ENCODE measurements at regions not wholly inside any gene's neighbourhood (a gene's known extent, or its start where the extent isn't known, plus 50 kb on each side); places are given as distances from the start of the nearest gene placed in this dataset.

GRCh38 chr1:194228427-194228826 is 1042.0 kb upstream of the B3GALT2 start:
- no peaks in the 10 kb centered on the region for H3K4me1 ChIP-seq (ENCODE audit: control insufficient read depth in 1 of 2, low read depth in 2 of 2)
- H3K27me3 ChIP-seq (replicated peaks; ENCODE audit: insufficient read depth) = no peaks in the 10 kb centered on the region
- H3K9me3 ChIP-seq = no peaks in the 10 kb centered on the region
- TF ChIP-seq, protein P1, sequence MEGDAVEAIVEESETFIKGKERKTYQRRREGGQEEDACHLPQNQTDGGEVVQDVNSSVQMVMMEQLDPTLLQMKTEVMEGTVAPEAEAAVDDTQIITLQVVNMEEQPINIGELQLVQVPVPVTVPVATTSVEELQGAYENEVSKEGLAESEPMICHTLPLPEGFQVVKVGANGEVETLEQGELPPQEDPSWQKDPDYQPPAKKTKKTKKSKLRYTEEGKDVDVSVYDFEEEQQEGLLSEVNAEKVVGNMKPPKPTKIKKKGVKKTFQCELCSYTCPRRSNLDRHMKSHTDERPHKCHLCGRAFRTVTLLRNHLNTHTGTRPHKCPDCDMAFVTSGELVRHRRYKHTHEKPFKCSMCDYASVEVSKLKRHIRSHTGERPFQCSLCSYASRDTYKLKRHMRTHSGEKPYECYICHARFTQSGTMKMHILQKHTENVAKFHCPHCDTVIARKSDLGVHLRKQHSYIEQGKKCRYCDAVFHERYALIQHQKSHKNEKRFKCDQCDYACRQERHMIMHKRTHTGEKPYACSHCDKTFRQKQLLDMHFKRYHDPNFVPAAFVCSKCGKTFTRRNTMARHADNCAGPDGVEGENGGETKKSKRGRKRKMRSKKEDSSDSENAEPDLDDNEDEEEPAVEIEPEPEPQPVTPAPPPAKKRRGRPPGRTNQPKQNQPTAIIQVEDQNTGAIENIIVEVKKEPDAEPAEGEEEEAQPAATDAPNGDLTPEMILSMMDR (IDR thresholded peaks at IDR 0.05) = no peak
- no peak overlapping the region for H3K27ac ChIP-seq
- no peak overlapping the region for H3K4me3 ChIP-seq
- DNase-seq (ENCODE audit: low spot score) (no peak), ATAC-seq (ENCODE audit: insufficient number of reproducible peaks, low FRiP score, low read depth) (no peak)
- H3K36me3 ChIP-seq = no peaks in the 10 kb centered on the region

DNA sequence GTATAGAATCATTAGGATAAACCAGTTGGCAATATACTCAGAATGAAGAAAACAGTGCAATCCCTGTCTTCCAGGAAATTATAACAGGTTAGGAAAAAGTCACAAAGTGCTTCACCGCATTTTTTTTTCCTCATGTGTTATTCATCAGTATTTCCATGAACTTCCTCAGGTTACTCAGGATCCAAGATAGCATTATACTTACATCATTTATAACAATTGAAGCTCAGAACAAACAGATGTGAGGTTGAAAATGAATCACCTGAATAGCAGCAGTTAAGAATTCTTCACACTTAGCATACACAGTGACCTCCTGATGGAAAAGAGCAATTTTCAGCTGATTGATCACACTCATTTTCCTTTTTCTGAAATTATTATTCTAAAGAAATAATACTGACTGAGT is 1040.7 kb upstream of the B3GALT2 start:
- Histone ChIP-seq H3K27me3 (replicated peaks; ENCODE audit: insufficient read depth) (no peaks in the 10 kb centered on the region), H3K4me3 (no peak overlapping the region), H3K27ac (no peak overlapping the region), H3K36me3 (no peaks in the 10 kb centered on the region), H3K4me1 (ENCODE audit: control insufficient read depth in 1 of 2, low read depth in 2 of 2) (no peaks in the 10 kb centered on the region), H3K9me3 (no peaks in the 10 kb centered on the region)
- TF ChIP-seq, protein P1 (IDR thresholded peaks at IDR 0.05) = no peak
- DNase-seq (ENCODE audit: low spot score) (no peak), ATAC-seq (ENCODE audit: insufficient number of reproducible peaks, low FRiP score, low read depth) (no peak)

- DNase-seq (ENCODE audit: low spot score) (no peak), ATAC-seq (ENCODE audit: insufficient number of reproducible peaks, low FRiP score, low read depth) (no peak)
- H3K4me3 ChIP-seq = no peak overlapping the region
- H3K27me3 ChIP-seq (replicated peaks; ENCODE audit: insufficient read depth) = no peaks in the 10 kb centered on the region
- no peaks in the 10 kb centered on the region for H3K4me1 ChIP-seq (ENCODE audit: control insufficient read depth in 1 of 2, low read depth in 2 of 2)
- no peaks in the 10 kb centered on the region for H3K9me3 ChIP-seq
- TF ChIP-seq, protein P1 (IDR thresholded peaks at IDR 0.05) = no peak
- no peaks in the 10 kb centered on the region for H3K36me3 ChIP-seq
- no peak overlapping the region for H3K27ac ChIP-seq
These were observed 1039.4 kb upstream of the B3GALT2 start for GRCh38 chr1:194225821-194226220.

GRCh38 chr1:194223596-194223995 is 1037.2 kb upstream of the B3GALT2 start:
- H3K27me3 ChIP-seq (replicated peaks; ENCODE audit: insufficient read depth) = no peaks in the 10 kb centered on the region
- no peak overlapping the region for H3K4me3 ChIP-seq
- no peak for DNase-seq (ENCODE audit: low spot score)
- H3K9me3 ChIP-seq = no peaks in the 10 kb centered on the region
- no peaks in the 10 kb centered on the region for H3K36me3 ChIP-seq
- H3K27ac ChIP-seq = no peak overlapping the region
- TF ChIP-seq, protein P1 (IDR thresholded peaks at IDR 0.05) = no peak
- no peaks in the 10 kb centered on the region for H3K4me1 ChIP-seq (ENCODE audit: control insufficient read depth in 1 of 2, low read depth in 2 of 2)
- no peak for ATAC-seq (ENCODE audit: insufficient number of reproducible peaks, low FRiP score, low read depth)

DNA sequence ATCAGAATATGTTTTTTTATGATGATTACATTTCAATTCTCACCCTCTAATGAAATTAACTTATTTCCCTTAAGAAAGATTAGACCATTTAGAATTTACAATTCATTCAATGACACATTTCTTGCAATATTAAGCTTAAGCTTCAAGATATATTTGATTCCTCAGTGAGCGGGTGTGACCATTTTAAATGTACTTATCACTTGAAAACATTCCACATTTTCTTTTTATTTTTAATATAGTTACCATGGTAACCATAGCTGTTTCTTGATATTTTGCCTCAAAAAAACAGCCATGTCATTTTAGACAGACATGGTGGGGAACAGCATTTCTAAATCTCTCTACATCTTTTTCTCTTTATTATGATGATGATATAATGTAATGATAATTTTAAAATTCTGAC is 1029.0 kb upstream of the B3GALT2 start:
- Histone ChIP-seq H3K4me1 (ENCODE audit: control insufficient read depth in 1 of 2, low read depth in 2 of 2) (no peaks in the 10 kb centered on the region), H3K27me3 (replicated peaks; ENCODE audit: insufficient read depth) (no peaks in the 10 kb centered on the region), H3K36me3 (no peaks in the 10 kb centered on the region), H3K27ac (no peak overlapping the region), H3K9me3 (no peaks in the 10 kb centered on the region), H3K4me3 (no peak overlapping the region)
- ATAC-seq (ENCODE audit: insufficient number of reproducible peaks, low FRiP score, low read depth) (no peak), DNase-seq (ENCODE audit: low spot score) (no peak)
- TF ChIP-seq, protein P1 (IDR thresholded peaks at IDR 0.05) = no peak
